ENCODE measurements at regions not wholly inside any gene's neighbourhood (a gene's known extent, or its start where the extent isn't known, plus 50 kb on each side); places are given as distances from the start of the nearest gene placed in this dataset.
"Not testable (repeated sequence)": the region's sequence is repeated elsewhere in the genome, so short reads cannot be mapped to it uniquely, and the experiment has no call there.

DNA sequence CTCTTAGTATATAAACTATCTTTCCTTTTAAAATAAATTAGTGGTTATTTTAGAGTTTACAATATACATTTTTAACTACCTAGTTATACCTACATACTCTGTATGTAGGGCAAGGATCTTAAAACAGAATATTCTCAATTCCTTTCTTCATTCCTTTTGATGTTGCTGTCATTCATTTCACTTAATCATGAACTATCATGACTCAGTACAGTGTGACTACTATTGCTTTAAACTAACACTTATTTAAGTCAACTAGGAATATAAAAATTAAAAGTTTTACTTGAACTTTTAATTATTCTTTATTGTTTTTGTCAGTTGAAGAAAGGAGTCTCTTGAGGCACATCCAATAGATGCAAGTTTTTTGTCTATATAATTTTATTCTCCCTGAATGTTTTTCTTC lies 726.4 kb downstream of the BRINP3 start:
- H3K27ac ChIP-seq (ENCODE audit: low read length), result no peak overlapping the region
- no peak overlapping the region for H3K9ac ChIP-seq (ENCODE audit: low read length)
- no peaks in the 10 kb centered on the region for H4K20me1 ChIP-seq (ENCODE audit: insufficient read depth, low read length)
- H3K27me3 ChIP-seq (replicated peaks; ENCODE audit: insufficient read depth, low read length), result no peaks in the 10 kb centered on the region
- no peaks in the 10 kb centered on the region for H3K9me3 ChIP-seq (replicated peaks; ENCODE audit: insufficient read depth, low read length)
- H3K4me2 ChIP-seq (ENCODE audit: low read depth, low read length), result no peak overlapping the region
- H3K79me2 ChIP-seq (ENCODE audit: low read length), result no peaks in the 10 kb centered on the region
- no peaks in the 10 kb centered on the region for H3F3A ChIP-seq (ENCODE audit: insufficient read depth, low read length)
- DNase-seq, result no peak
- TF ChIP-seq EZH2phosphoT487 (IDR thresholded peaks at IDR 0.05; ENCODE audit: low read length) (no peak), EZH2 (optimal IDR thresholded peaks at IDR 0.05; ENCODE audit: low read depth, low read length) (no peak)
- TF ChIP-seq, protein P1, sequence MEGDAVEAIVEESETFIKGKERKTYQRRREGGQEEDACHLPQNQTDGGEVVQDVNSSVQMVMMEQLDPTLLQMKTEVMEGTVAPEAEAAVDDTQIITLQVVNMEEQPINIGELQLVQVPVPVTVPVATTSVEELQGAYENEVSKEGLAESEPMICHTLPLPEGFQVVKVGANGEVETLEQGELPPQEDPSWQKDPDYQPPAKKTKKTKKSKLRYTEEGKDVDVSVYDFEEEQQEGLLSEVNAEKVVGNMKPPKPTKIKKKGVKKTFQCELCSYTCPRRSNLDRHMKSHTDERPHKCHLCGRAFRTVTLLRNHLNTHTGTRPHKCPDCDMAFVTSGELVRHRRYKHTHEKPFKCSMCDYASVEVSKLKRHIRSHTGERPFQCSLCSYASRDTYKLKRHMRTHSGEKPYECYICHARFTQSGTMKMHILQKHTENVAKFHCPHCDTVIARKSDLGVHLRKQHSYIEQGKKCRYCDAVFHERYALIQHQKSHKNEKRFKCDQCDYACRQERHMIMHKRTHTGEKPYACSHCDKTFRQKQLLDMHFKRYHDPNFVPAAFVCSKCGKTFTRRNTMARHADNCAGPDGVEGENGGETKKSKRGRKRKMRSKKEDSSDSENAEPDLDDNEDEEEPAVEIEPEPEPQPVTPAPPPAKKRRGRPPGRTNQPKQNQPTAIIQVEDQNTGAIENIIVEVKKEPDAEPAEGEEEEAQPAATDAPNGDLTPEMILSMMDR (IDR thresholded peaks at IDR 0.05; ENCODE audit: low read length), result no peak
- H3K4me1 ChIP-seq (ENCODE audit: low read length), result peaks cover 4% of the 10 kb centered on the region; the same call in 1 of the 2 replicates
- no peak overlapping the region for H2AFZ ChIP-seq (ENCODE audit: low read length)
- H3K4me3 ChIP-seq (ENCODE audit: low read length), result no peak overlapping the region
- no peaks in the 10 kb centered on the region for H3K36me3 ChIP-seq (replicated peaks; ENCODE audit: insufficient read depth, low read length)
- H3K9me2 ChIP-seq (replicated peaks; ENCODE audit: insufficient read depth, low read length), result no peaks in the 10 kb centered on the region

DNA sequence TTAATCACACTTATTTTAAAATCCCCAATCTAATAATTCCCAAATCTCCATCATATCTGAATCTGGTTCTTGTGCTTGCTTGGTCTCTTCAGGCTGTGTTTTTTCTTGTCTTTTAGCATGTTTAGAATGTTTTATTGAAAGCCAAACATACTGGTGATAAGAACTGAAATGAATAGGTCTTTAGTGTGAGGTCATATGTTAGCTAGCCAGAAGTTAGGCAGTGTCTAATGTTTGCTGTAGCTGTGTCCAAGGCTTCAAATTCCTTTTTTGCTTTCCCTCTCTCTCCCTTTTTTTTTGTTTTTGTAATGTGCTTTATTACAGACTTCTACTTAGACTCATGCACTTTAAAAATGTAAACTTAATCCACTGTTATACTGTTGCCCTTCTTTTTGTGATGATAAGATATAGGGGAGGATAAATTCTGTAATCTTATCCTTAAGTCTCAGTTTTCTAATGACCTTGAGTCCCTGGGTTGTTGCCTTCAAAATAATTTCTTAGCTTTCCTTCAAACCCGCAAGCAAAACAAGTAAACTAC lies 725.1 kb downstream of the BRINP3 start:
- no peak for DNase-seq
- no peak overlapping the region for H3K27ac ChIP-seq (ENCODE audit: low read length)
- no peak overlapping the region for H3K4me2 ChIP-seq (ENCODE audit: low read depth, low read length)
- H3K27me3 ChIP-seq (replicated peaks; ENCODE audit: insufficient read depth, low read length), result no peaks in the 10 kb centered on the region
- H3K36me3 ChIP-seq (replicated peaks; ENCODE audit: insufficient read depth, low read length), result no peaks in the 10 kb centered on the region
- H3K4me3 ChIP-seq (ENCODE audit: low read length), result no peak overlapping the region
- H3K9me2 ChIP-seq (replicated peaks; ENCODE audit: insufficient read depth, low read length), result no peaks in the 10 kb centered on the region
- H3K9ac ChIP-seq (ENCODE audit: low read length), result no peak overlapping the region
- H3K79me2 ChIP-seq (ENCODE audit: low read length), result no peaks in the 10 kb centered on the region
- TF ChIP-seq EZH2 (optimal IDR thresholded peaks at IDR 0.05; ENCODE audit: low read depth, low read length), result no peak
- TF ChIP-seq, protein P1 (IDR thresholded peaks at IDR 0.05; ENCODE audit: low read length), result no peak
- TF ChIP-seq EZH2phosphoT487 (IDR thresholded peaks at IDR 0.05; ENCODE audit: low read length), result no peak
- peaks cover 4% of the 10 kb centered on the region; the same call in 1 of the 2 replicates for H3K4me1 ChIP-seq (ENCODE audit: low read length)
- no peaks in the 10 kb centered on the region for H3K9me3 ChIP-seq (replicated peaks; ENCODE audit: insufficient read depth, low read length)
- H2AFZ ChIP-seq (ENCODE audit: low read length), result no peak overlapping the region
- H3F3A ChIP-seq (ENCODE audit: insufficient read depth, low read length), result no peaks in the 10 kb centered on the region
- H4K20me1 ChIP-seq (ENCODE audit: insufficient read depth, low read length), result no peaks in the 10 kb centered on the region

DNA sequence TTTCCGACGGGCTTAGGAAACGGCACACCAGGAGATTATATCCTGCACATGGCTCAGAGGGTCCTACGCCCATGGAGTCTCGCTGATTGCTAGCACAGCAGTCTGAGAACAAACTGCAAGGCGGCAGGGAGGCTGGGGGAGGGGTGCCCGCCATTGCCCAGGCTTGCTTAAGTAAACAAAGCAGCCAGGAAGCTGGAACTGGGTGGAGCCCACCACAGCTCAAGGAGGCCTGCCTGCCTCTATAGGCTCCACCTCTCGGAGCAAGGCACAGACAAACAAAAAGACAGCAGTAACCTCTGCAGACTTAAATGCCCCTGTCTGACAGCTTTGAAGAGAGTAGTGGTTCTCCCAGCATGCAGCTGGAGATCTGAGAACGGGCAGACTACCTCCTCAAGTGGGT lies 722.6 kb downstream of the BRINP3 start:
- H3K9me3 ChIP-seq (replicated peaks; ENCODE audit: insufficient read depth, low read length); H3K4me1 ChIP-seq (ENCODE audit: low read length); H3K27me3 ChIP-seq (replicated peaks; ENCODE audit: insufficient read depth, low read length); H4K20me1 ChIP-seq (ENCODE audit: insufficient read depth, low read length); H3K36me3 ChIP-seq (replicated peaks; ENCODE audit: insufficient read depth, low read length); H3K27ac ChIP-seq (ENCODE audit: low read length); H3F3A ChIP-seq (ENCODE audit: insufficient read depth, low read length); H3K79me2 ChIP-seq (ENCODE audit: low read length); H3K9me2 ChIP-seq (replicated peaks; ENCODE audit: insufficient read depth, low read length): not testable (repeated sequence)
- peak; percentile 62 for DNase-seq
- peak overlapping the region; percentile 25; the same call in 1 of the 2 replicates for H3K9ac ChIP-seq (ENCODE audit: low read length)
- peak overlapping the region; percentile 63 for H2AFZ ChIP-seq (ENCODE audit: low read length)
- peak overlapping the region; percentile 55 for H3K4me3 ChIP-seq (ENCODE audit: low read length)
- peak overlapping the region; percentile 54; the same call in 1 of the 2 replicates for H3K4me2 ChIP-seq (ENCODE audit: low read depth, low read length)

DNA sequence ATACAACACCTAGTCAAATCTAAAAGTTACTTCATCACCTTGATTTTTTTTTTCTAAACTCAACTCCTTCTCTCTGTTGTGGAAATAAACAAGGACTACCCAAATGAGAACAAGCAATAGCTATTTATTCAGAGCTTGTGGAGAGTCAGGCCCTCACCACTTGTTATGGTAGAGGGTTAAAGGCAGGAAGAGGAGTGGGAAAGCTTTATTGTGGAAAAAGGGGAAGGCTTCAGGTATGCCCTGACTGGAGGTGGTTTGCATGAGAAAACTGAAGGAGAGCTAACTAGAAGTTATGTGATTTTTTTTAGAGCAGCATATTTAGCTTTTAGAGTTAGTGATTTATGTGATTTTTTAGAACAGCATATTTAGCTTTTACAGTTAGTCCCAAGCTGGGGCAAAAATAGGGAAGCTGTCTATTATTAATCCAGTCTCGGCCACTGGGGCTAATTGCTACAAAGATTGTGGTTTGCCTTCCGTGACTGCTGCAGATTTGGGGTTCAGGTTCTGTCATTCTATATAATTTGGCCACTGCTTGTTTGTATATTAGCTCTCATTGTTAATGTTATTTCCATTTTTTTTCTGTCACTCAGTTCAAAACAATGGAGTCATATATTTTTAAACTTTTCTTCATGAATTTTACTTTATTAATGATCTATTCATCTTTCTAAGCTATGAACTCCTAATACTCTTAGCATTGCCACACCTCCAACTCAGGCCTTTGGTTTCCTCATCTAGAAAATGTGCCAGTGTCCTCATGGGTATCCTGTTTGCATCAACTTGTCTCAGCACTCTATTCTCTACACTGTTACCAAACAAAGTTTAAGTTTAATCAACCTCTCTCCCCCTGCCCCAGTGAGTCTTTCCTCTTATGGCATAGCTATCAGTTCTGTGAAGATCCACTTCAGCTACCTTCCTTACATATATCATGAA lies 713.0 kb downstream of the BRINP3 start:
- Histone ChIP-seq H2AFZ (ENCODE audit: low read length) (no peak overlapping the region), H3K36me3 (replicated peaks; ENCODE audit: insufficient read depth, low read length) (no peaks in the 10 kb centered on the region), H3K79me2 (ENCODE audit: low read length) (no peaks in the 10 kb centered on the region), H3K9me3 (replicated peaks; ENCODE audit: insufficient read depth, low read length) (no peaks in the 10 kb centered on the region), H3K9ac (ENCODE audit: low read length) (no peak overlapping the region), H3K4me3 (ENCODE audit: low read length) (no peak overlapping the region), H3K4me2 (ENCODE audit: low read depth, low read length) (no peak overlapping the region), H3K27me3 (replicated peaks; ENCODE audit: insufficient read depth, low read length) (no peaks in the 10 kb centered on the region), H3K27ac (ENCODE audit: low read length) (no peak overlapping the region), H3K4me1 (ENCODE audit: low read length) (no peaks in the 10 kb centered on the region), H3F3A (ENCODE audit: insufficient read depth, low read length) (no peaks in the 10 kb centered on the region), H3K9me2 (replicated peaks; ENCODE audit: insufficient read depth, low read length) (no peaks in the 10 kb centered on the region), H4K20me1 (ENCODE audit: insufficient read depth, low read length) (no peaks in the 10 kb centered on the region)
- DNase-seq, result no peak
- TF ChIP-seq EZH2 (optimal IDR thresholded peaks at IDR 0.05; ENCODE audit: low read depth, low read length) (no peak), EZH2phosphoT487 (IDR thresholded peaks at IDR 0.05; ENCODE audit: low read length) (no peak)
- TF ChIP-seq, protein P1 (IDR thresholded peaks at IDR 0.05; ENCODE audit: low read length), result no peak

Data from MM.1S (cell line).